Bronchial epithelial cell (primary cell): ENCODE measurements at regions not wholly inside any gene's neighbourhood (a gene's known extent, or its start where the extent isn't known, plus 50 kb on each side); places are given as distances from the start of the nearest gene placed in this dataset.

Experiments
- DNase-seq: peaks from one replicate; pipeline ENCODE4 v3.0.0-alpha.2; 2010; ENCODE audit warnings: low read depth
- FAIRE-seq: peaks from 2 replicates; lab custom pipeline; 2011; peaks lifted over from hg19 to GRCh38; lab: Jason Lieb, UNC
- H3K27me3 ChIP-seq: 2 replicates; pipeline ENCODE4 v1.5.1; 2011; ENCODE audit warnings: low read length; ENCODE audit not compliant: control insufficient read depth, insufficient read depth
- H3K36me3 ChIP-seq: 2 replicates; pipeline ENCODE4 v1.5.1; 2011; ENCODE audit warnings: low read length; ENCODE audit not compliant: control insufficient read depth, insufficient read depth
- H3K4me3 ChIP-seq: 2 replicates; pipeline ENCODE4 v1.5.1; 2011; ENCODE audit warnings: mild to moderate bottlenecking, low read depth, low read length, control low read depth
- TF ChIP-seq, protein P1 (sequence below): IDR thresholded peaks from 2 replicates; pipeline ENCODE4 v1.5.1; 2011; ENCODE audit warnings: mild to moderate bottlenecking, moderate library complexity, low read length, control low read depth, inconsistent platforms; ENCODE audit not compliant: insufficient read depth, severe bottlenecking

DNA sequence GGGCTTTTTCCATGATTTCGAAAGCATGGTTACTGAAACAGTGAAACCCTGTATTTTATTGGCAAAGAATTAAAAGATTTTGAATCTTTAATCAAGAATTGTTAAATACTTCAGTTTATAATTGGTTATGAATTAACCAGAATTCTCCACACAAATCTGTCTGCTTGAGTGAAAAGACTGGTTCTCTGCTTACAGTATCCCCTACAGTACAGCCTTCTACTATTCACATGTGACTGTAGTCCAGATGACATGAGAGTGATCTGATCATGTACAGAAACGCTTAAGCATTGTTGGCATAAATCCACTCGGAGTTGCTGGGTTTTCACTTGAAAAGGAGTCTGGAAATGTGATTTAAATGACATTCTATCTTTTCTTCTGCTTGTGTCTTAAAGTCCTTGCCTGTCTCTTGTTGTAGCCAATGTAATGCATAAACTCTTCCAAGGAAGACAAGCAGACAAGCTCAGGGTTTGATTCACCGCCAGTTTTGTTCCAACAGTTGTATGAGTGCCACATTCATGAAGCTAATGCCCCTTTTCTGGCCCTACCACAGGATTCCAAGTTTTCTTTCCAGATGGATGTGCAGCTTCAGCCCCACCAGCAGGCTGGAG, 222.0 kb upstream of the LRIG3 start:
- Histone ChIP-seq H3K36me3 (no peaks in the 10 kb centered on the region), H3K4me3 (no peak overlapping the region), H3K27me3 (no peaks in the 10 kb centered on the region)
- no peak for FAIRE-seq
- no peak for DNase-seq
- TF ChIP-seq, protein P1, sequence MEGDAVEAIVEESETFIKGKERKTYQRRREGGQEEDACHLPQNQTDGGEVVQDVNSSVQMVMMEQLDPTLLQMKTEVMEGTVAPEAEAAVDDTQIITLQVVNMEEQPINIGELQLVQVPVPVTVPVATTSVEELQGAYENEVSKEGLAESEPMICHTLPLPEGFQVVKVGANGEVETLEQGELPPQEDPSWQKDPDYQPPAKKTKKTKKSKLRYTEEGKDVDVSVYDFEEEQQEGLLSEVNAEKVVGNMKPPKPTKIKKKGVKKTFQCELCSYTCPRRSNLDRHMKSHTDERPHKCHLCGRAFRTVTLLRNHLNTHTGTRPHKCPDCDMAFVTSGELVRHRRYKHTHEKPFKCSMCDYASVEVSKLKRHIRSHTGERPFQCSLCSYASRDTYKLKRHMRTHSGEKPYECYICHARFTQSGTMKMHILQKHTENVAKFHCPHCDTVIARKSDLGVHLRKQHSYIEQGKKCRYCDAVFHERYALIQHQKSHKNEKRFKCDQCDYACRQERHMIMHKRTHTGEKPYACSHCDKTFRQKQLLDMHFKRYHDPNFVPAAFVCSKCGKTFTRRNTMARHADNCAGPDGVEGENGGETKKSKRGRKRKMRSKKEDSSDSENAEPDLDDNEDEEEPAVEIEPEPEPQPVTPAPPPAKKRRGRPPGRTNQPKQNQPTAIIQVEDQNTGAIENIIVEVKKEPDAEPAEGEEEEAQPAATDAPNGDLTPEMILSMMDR, result no peak

DNA sequence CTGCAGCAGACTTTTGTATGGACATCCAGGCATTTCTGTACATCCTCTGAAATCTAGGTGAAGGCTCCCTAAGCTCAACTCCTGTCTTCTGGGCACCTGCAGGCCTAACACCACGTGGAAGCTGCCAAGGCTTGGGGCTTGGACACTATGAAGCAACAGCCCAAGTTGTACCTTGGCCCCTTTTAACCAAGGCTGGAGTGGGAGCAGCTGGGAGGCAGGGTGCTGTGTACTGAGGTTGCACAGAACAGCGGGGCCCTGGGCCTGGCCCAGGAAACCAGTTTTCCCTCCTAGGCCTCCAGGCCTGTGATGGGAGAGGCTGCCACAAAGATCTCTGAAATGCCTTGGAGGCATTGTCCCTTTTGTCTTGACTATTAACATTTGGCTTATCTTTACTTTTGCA, 214.4 kb upstream of the LRIG3 start:
- DNase-seq (no peak), FAIRE-seq (no peak)
- TF ChIP-seq, protein P1, result no peak
- no peaks in the 10 kb centered on the region for H3K36me3 ChIP-seq
- H3K4me3 ChIP-seq, result no peak overlapping the region
- H3K27me3 ChIP-seq, result no peaks in the 10 kb centered on the region

DNA sequence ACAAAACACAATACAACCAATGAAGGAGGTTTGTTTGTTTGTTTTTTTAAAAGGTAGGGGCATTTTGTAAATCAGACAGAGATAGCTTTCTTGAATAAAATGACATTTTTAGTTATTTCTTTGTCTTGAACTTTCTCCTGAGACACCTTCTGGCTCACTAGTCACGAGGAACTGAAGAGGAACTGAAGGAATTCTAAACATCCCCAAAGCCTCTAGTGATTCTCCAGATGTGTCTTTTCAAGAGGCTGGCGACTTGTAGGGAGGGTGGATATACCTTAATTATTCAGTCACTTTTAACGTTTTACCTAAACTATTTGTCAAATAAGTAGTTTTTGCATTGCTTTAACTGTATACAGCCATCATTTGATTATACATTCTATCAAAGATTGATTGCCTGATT, 211.2 kb upstream of the LRIG3 start:
- Histone ChIP-seq H3K27me3 (no peaks in the 10 kb centered on the region), H3K36me3 (no peaks in the 10 kb centered on the region), H3K4me3 (no peak overlapping the region)
- no peak for FAIRE-seq
- DNase-seq, result no peak
- TF ChIP-seq, protein P1, result no peak

DNA sequence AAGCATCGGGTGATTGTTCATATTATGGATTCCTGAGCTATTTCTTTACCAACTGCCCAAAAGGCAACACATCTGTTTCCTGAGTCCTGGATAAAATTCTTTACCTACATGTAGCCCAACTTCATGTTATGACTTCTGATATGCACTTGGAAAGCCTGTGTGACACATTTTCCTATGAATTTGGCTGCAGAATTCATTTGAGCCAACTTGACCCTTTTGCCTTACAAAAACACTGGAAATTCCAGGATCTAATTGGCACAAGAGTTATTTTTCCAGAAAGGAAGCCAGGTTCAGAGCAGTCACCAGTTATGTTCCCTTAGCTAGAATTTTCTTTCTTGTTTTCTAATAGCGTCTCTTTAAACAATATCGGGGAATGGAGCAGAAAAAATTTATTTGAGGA, 202.5 kb upstream of the LRIG3 start:
- H3K27me3 ChIP-seq, result no peaks in the 10 kb centered on the region
- FAIRE-seq (no peak), DNase-seq (no peak)
- no peaks in the 10 kb centered on the region for H3K36me3 ChIP-seq
- TF ChIP-seq, protein P1, result no peak
- H3K4me3 ChIP-seq, result no peak overlapping the region

DNA sequence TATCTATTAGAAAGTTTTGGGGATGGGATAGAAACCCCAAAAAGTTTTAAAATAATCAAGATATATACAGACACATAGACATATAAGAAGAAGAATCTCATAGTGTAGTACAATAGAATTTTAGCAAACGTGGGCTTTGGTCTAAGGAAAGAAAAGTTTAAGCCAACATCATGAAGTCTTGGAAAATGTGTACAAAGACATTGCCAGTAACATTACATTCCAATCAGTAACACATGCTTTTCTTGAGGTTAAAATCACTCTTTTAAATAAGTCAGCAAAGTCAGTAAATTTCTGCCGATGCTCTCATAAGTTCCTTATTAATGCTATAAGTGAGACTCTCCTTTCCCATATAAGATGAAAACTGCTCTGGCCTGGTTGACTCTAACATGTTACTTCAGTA, 201.1 kb upstream of the LRIG3 start:
- TF ChIP-seq, protein P1, result no peak
- DNase-seq (no peak), FAIRE-seq (no peak)
- Histone ChIP-seq H3K4me3 (no peak overlapping the region), H3K27me3 (no peaks in the 10 kb centered on the region), H3K36me3 (no peaks in the 10 kb centered on the region)

DNA sequence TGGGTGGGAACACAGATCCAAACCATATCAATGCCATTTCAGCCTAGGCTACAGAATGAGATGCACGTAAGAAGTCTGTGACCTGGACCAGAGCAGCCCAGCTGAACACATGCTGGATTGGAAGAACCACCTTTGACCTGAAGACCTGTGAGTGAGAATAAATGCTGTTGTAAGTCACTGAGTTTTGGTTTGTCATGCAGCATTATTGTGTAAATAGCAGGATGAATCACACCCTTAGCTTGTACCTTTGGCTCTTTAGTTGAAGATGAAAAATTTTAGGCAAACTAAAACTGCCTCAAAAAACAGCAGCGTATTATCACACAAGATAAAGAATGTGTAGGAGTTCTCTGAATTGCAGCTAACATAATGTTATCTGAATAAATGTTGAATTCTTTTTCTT, 199.4 kb upstream of the LRIG3 start:
- Histone ChIP-seq H3K36me3 (no peaks in the 10 kb centered on the region), H3K4me3 (no peak overlapping the region), H3K27me3 (no peaks in the 10 kb centered on the region)
- no peak for FAIRE-seq
- TF ChIP-seq, protein P1, result no peak
- peak; percentile 78 for DNase-seq
